Memory B cell (primary cell): ENCODE measurements at regions not wholly inside any gene's neighbourhood (a gene's known extent, or its start where the extent isn't known, plus 50 kb on each side); places are given as distances from the start of the nearest gene placed in this dataset.

Experiments used
- ATAC-seq: fragments of 150-1000 bp; cut with Tn5 transposase; 2 replicates; pipeline ENCODE4 v1.10.0; 2021; ENCODE audit warnings: low read depth, mild to moderate bottlenecking, moderate library complexity
- DNase-seq, 2 donors: peaks; one replicate each; pipeline ENCODE4 v3.0.0; 2022; ENCODE audit warnings: low spot score in 2 of 2
- H3K27ac Mint-ChIP-seq: one replicate; pipeline ENCODE4 v1.8.0; 2022; ENCODE audit warnings: mild to moderate bottlenecking, moderate library complexity, mixed read lengths
- H3K27me3 Mint-ChIP-seq: one replicate; pipeline ENCODE4 v1.8.0; 2022; ENCODE audit warnings: mixed read lengths
- H3K36me3 Mint-ChIP-seq: one replicate; pipeline ENCODE4 v1.8.0; 2022; ENCODE audit warnings: mild to moderate bottlenecking, mixed read lengths
- H3K4me1 Mint-ChIP-seq: one replicate; pipeline ENCODE4 v1.8.0; 2022; ENCODE audit warnings: mixed read lengths
- H3K4me3 Mint-ChIP-seq: one replicate; pipeline ENCODE4 v1.8.0; 2022; ENCODE audit warnings: mild to moderate bottlenecking, moderate library complexity, mixed read lengths
- H3K9me3 Mint-ChIP-seq: one replicate; pipeline ENCODE4 v1.8.0; 2022; ENCODE audit warnings: mixed read lengths

GRCh38 chr9:7284117-7284516 lies 515.5 kb downstream of the DMAC1 start:
- ATAC-seq = no peak
- no peak for DNase-seq
- Mint-ChIP-seq H3K27ac (no peak overlapping the region), H3K9me3 (peaks cover 5% of the 10 kb centered on the region), H3K4me1 (peaks cover 1% of the 10 kb centered on the region), H3K4me3 (no peak overlapping the region), H3K36me3 (no peaks in the 10 kb centered on the region), H3K27me3 (peaks cover 2% of the 10 kb centered on the region)

DNA sequence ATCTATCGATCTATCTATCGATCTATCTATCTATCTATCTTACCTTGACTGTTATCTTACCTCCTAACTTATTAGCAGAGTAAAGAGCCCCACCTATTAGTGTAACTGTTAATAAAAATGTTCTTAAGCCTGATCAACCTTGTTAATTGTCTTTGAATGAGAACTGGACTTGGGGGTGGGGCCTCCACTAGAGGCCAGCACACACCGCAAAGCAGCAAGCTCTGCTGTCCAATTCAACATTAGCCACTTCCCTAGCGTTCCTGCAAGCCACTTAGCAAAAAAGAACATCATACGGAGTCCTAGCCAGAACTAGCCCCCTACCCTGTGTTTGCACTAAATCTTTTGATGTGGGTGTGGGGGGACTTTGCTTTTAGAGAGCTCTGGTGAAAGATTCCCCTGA lies 515.8 kb downstream of the KDM4C start:
- Mint-ChIP-seq H3K9me3 (peaks cover 2% of the 10 kb centered on the region), H3K4me3 (no peak overlapping the region), H3K27me3 (peaks cover 4% of the 10 kb centered on the region), H3K4me1 (no peaks in the 10 kb centered on the region), H3K27ac (no peak overlapping the region), H3K36me3 (no peaks in the 10 kb centered on the region)
- ATAC-seq (no peak), DNase-seq (no peak)

DNA sequence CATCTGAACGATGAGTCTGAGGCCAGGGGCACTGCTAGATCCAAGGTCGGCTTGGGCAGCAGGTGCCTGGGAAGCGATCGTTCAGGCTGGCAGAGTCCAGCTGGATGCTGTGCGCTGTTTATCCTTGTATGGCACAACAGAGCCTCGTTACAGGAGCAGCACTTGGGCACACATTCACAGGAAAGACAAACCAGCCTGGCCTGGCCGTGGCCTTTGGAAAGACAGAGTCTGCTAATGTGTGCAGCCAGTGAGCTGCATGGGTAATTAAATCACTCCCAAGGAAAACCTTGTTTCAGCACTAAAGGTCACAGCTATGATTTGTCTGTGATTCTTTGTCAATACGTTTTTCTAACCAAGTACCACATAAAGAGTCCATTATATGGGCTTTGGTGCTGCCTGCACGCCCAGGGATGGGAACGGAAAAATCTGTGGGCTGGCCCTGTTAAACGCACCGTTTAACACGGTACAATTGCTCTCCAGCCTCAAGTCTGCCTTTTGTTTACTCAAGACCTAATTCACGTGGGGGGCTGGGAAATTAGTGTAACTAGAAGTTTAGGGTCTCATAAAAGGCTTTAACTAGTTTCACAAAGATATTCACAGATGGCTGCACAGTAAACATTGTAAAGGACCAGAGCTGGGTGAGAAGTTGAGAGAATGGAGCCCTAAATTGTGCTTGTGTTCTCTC lies 509.3 kb downstream of the KDM4C start:
- Mint-ChIP-seq H3K36me3 (no peaks in the 10 kb centered on the region), H3K27me3 (peaks cover 7% of the 10 kb centered on the region), H3K9me3 (no peaks in the 10 kb centered on the region), H3K4me1 (no peaks in the 10 kb centered on the region), H3K4me3 (no peak overlapping the region), H3K27ac (no peak overlapping the region)
- DNase-seq (no peak), ATAC-seq (no peak)

DNA sequence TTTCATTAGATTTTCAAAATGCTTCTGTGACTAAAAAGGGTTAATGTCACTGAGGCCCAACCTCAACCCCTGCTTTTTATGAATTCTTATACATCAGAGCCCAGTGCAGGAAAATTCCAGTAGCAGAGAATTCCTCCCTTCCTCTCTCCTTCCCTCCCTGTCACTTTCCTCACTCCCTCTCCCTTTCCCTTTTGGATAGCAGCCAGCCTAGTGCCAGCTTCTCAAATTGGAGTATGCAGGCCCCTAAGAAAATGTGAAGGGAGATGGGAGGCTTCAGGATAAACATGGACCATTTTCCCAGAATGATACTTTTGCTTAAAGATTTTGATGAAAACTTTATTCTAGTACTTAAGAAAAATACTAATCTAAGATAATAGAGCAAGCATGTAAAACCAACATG lies 507.4 kb downstream of the KDM4C start:
- ATAC-seq = no peak
- H3K9me3 Mint-ChIP-seq = no peaks in the 10 kb centered on the region
- no peak overlapping the region for H3K4me3 Mint-ChIP-seq
- no peak for DNase-seq
- H3K36me3 Mint-ChIP-seq = no peaks in the 10 kb centered on the region
- H3K27me3 Mint-ChIP-seq = peaks cover 10% of the 10 kb centered on the region
- no peaks in the 10 kb centered on the region for H3K4me1 Mint-ChIP-seq
- H3K27ac Mint-ChIP-seq = no peak overlapping the region

DNA sequence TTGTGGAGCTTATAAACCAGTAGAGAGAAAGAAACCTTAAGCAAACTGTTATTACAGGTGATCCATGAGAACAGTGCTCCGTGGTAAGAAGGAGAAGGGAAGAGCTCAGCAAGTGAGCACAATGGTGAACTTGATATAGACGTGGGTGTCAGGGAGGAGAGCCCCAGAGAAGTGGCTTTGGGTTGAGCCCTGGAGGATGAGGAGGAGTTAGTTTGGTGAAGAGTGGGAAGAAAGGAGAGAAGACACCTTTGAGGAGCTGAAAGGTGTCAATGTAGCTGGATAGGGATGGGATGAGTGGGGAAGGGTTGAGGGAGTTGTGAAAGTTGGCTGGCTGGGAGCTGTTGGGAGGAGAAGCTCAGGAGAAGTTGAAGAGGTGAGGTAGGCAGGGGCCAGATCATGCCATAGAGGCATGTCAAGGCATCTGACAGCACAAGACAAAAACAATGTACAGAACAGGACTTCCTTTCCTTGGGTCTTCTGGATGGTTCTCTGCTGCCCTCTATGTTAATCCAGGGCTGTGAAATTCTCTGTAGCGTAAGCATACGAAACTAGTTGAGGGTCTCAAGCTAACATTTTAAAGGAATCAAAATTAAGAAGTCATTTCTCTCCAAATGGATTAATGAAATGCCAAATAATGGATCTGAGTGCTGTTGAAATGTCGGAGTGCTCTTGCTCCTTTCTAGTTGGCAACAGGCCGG lies 501.9 kb downstream of the KDM4C start:
- ATAC-seq = no peak
- no peak overlapping the region for H3K4me3 Mint-ChIP-seq
- H3K4me1 Mint-ChIP-seq = no peaks in the 10 kb centered on the region
- peaks cover 13% of the 10 kb centered on the region for H3K27me3 Mint-ChIP-seq
- no peaks in the 10 kb centered on the region for H3K36me3 Mint-ChIP-seq
- DNase-seq = no peak
- no peak overlapping the region for H3K27ac Mint-ChIP-seq
- no peaks in the 10 kb centered on the region for H3K9me3 Mint-ChIP-seq

DNA sequence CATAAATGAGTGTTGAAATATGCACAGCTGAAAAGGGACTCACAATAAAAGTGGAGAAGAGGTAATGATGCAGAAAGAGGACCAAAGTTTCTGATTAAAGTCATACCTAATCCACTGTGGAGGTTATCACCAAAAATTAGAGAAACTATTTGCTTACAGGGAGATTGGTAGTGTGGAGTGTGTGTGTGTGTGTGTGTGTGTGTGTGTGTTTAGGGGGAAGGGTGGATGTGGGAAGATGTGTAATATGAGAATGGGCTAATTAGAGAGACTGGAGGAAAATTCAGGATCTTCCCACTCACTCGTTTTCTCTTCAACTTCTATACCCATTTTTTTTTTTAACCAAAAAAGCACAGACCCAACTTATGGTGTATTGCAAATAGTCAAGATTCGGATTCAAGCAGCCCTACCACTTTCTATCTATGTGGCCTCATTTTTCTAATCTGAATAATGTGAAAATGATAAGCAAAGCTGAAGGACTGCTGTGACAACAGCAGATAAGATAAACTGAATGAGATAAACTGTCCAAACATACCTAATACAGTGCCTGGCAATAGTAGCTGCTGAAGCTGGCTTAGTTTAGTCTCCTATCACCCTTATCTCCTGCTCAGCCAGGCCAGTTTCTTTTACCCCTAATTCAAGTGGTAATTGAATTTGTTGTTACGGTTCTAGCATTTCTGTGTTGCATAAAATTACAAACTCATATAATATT lies 501.1 kb downstream of the KDM4C start:
- no peak overlapping the region for H3K4me3 Mint-ChIP-seq
- no peak for ATAC-seq

DNA sequence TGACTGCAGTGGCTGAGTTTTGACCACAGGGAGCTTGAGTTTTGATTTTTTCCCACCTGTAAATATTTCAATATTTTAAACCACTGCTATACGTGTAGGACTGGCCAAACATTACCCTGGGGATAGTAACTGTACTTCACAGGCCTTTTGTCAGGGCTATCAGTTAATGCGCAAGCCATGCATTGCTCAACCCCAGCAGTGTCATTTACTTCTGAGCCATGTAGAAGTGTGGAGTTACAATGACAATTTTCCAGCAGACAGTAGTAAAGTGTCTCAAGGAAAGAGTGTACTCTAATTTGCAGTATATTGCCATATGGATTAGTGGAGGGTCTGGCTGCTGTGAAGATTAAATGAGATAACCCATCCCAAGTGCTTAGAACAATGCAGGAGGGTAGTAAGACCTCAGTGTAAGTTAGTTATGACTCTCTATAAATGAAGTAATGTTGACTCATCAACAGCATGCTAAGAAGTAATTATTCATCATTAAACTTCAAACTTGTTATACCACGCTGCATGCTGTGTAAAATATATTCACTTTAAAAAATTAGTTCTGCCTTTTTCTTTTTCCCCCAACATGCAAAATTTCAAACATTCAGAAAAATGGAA lies 489.2 kb downstream of the KDM4C start:
- no peak for ATAC-seq
- no peak for DNase-seq
- Mint-ChIP-seq H3K27me3 (no peaks in the 10 kb centered on the region), H3K36me3 (no peaks in the 10 kb centered on the region), H3K9me3 (no peaks in the 10 kb centered on the region), H3K4me1 (no peaks in the 10 kb centered on the region), H3K27ac (no peak overlapping the region), H3K4me3 (no peak overlapping the region)

More for the DNA sequence above, 501.1 kb downstream of the KDM4C start:
- DNase-seq = no peak
- Mint-ChIP-seq H3K27ac (no peak overlapping the region), H3K36me3 (no peaks in the 10 kb centered on the region), H3K27me3 (peaks cover 13% of the 10 kb centered on the region), H3K9me3 (no peaks in the 10 kb centered on the region), H3K4me1 (no peaks in the 10 kb centered on the region)

DNA sequence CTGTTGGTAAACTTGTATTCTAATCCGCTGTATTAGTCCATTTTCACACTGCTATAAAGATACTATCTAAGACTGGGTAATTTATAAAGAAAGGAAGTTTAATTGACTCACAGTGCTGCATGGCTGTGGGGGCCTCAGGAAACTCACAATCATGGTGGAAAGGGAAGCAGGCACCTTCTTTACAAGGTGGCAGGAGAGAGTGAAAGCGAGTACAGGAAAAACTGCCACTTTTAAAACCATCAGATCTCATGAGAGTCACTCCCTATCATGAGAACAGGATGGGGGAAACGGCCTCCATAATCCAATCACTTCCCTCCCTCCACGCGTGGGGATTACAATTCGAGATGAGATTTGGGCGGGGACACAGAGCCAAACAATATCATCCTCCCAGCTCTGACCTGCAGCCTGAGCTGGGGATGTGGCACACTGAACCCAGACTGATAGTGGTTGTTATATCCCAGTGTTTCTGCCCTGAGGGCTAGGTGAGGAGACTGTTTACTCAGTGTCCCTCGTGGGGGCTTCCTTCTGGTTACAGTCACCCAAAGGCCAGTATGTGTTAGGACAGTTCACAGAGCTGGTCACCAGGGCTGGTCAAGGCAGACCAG lies 488.3 kb downstream of the KDM4C start:
- no peak for DNase-seq
- Mint-ChIP-seq H3K9me3 (no peaks in the 10 kb centered on the region), H3K36me3 (no peaks in the 10 kb centered on the region), H3K27me3 (no peaks in the 10 kb centered on the region), H3K4me1 (no peaks in the 10 kb centered on the region), H3K27ac (no peak overlapping the region), H3K4me3 (no peak overlapping the region)
- ATAC-seq = no peak

GRCh38 chr9:7243838-7244237 lies 486.1 kb downstream of the KDM4C start:
- Mint-ChIP-seq H3K27me3 (no peaks in the 10 kb centered on the region), H3K27ac (no peak overlapping the region), H3K9me3 (peaks cover 4% of the 10 kb centered on the region), H3K4me3 (no peak overlapping the region), H3K4me1 (no peaks in the 10 kb centered on the region), H3K36me3 (no peaks in the 10 kb centered on the region)
- no peak for ATAC-seq
- no peak for DNase-seq

DNA sequence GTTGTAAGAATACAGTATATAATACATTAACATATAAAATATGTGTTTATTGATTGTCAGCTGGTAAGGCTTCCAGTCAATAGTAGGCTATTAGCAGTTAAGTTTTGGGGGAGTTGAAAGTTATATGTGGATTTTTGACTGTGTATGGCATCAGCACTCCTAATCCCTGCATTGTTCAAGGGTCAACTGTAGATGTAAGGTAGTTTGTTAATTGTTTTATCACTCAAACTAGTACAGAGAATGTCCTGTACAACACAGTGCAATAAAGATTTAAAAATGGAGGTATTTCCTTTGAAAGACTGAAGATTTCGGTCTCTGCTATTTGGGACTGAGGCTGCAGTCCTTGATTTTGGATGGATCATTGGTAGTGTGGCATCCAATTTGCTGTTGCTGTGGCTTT lies 484.4 kb downstream of the KDM4C start:
- DNase-seq (no peak), ATAC-seq (no peak)
- Mint-ChIP-seq H3K4me3 (no peak overlapping the region), H3K36me3 (no peaks in the 10 kb centered on the region), H3K9me3 (peaks cover 4% of the 10 kb centered on the region), H3K4me1 (no peaks in the 10 kb centered on the region), H3K27ac (no peak overlapping the region), H3K27me3 (no peaks in the 10 kb centered on the region)

DNA sequence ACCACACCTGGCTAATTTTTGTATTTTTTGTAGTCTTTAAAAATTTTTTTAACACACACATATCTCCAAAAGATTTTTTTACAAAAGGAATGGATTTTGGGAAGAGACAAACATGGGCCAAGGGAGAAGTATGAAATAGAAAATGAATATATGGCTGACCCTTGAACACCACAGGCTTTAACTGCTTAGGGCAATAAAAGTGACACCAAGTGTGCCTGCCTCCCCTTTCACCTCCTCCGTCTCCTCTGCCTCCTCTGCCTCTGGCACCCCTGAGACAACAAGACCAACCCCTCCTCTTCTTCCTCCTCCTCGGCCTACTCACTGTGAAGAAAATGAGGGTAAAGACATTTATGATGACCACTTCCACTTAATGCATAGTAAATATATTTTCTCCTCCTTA lies 483.9 kb downstream of the KDM4C start:
- Mint-ChIP-seq H3K27me3 (no peaks in the 10 kb centered on the region), H3K9me3 (peaks cover 4% of the 10 kb centered on the region), H3K4me1 (no peaks in the 10 kb centered on the region), H3K27ac (no peak overlapping the region), H3K36me3 (no peaks in the 10 kb centered on the region), H3K4me3 (no peak overlapping the region)
- DNase-seq = no peak
- no peak for ATAC-seq

DNA sequence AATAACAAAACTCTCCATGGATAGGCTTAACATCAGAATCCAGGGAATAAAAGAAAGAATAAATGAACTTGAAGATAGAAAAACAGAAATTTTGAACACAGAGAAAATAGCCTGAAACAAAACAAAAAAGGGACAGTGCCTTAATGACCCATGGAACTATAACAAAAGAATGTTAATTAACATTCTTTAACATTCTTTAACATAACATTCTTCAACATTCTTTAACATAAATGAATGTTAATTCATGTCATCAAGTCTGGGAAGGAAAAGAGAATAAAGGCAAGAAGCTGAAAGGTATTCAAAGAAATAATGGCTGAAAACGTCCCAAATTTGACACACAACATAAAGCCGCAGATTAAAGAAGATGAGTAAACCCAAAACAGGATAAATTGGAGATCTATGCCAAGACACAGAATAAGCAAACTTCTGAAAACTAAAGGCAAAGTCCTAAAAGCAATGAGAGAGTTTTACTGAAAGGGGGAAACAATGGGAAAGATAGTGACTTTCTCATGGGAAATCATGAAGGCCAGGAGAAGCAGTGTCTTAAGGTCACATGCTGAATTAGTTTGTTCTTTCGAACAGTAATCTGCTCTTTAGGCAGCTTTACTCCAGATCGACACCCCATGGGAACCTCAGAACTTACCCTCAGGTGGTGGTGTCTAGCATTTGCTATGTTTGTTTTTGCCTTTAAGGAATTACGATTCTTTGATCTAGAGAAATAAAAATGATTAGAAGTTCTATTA lies 483.0 kb downstream of the KDM4C start:
- DNase-seq (no peak), ATAC-seq (no peak)
- Mint-ChIP-seq H3K36me3 (no peaks in the 10 kb centered on the region), H3K4me1 (no peaks in the 10 kb centered on the region), H3K9me3 (peaks cover 4% of the 10 kb centered on the region), H3K27me3 (no peaks in the 10 kb centered on the region), H3K4me3 (no peak overlapping the region), H3K27ac (no peak overlapping the region)

GRCh38 chr9:7239708-7240107 lies 481.9 kb downstream of the KDM4C start:
- H3K36me3 Mint-ChIP-seq = no peaks in the 10 kb centered on the region
- peaks cover 4% of the 10 kb centered on the region for H3K9me3 Mint-ChIP-seq
- no peak overlapping the region for H3K4me3 Mint-ChIP-seq
- ATAC-seq (no peak), DNase-seq (no peak)
- H3K27ac Mint-ChIP-seq = no peak overlapping the region
- no peaks in the 10 kb centered on the region for H3K4me1 Mint-ChIP-seq
- no peaks in the 10 kb centered on the region for H3K27me3 Mint-ChIP-seq
